HFF-Myc (cell line): ENCODE measurements at regions not wholly inside any gene's neighbourhood (a gene's known extent, or its start where the extent isn't known, plus 50 kb on each side); places are given as distances from the start of the nearest gene placed in this dataset.
"Not testable (repeated sequence)": the region's sequence is repeated elsewhere in the genome, so short reads cannot be mapped to it uniquely, and the experiment has no call there.

ENCODE experiments used
- DNase-seq: peaks from one replicate; pipeline ENCODE4 v3.0.0-alpha.2; 2011; ENCODE audit warnings: low read depth; ENCODE audit errors: extremely low read depth
- H3K4me3 ChIP-seq: replicated peaks from 2 replicates; pipeline ENCODE4 v1.5.1; 2011; ENCODE audit warnings: low read depth, mild to moderate bottlenecking, control low read depth, low read length
- TF ChIP-seq, protein P1 (sequence below): IDR thresholded peaks from 2 replicates; pipeline ENCODE4 v1.5.1; 2012; ENCODE audit warnings: mild to moderate bottlenecking, low read depth, low read length, control low read depth; ENCODE audit errors: missing control alignments

DNA sequence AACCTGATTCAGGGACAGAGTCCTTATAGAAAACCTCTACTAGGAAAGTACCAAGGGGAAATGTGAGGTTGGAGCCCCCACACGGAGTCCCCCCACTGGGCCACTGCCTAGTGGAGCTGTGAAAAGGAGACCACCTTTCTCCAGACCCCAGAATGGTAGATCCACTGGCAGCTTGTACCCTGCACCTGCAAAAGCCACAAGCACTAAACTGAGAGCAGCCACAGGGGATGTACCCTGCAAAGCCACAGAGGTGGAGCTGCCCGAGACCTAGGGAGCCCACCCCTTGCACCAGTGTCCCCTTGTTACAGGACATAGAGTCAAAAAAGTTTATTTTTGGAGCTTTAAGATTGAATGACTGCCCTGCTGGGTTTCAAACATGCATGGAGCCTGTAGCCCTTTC lies 87.2 kb upstream of the KCNMA1 start:
- TF ChIP-seq, protein P1, sequence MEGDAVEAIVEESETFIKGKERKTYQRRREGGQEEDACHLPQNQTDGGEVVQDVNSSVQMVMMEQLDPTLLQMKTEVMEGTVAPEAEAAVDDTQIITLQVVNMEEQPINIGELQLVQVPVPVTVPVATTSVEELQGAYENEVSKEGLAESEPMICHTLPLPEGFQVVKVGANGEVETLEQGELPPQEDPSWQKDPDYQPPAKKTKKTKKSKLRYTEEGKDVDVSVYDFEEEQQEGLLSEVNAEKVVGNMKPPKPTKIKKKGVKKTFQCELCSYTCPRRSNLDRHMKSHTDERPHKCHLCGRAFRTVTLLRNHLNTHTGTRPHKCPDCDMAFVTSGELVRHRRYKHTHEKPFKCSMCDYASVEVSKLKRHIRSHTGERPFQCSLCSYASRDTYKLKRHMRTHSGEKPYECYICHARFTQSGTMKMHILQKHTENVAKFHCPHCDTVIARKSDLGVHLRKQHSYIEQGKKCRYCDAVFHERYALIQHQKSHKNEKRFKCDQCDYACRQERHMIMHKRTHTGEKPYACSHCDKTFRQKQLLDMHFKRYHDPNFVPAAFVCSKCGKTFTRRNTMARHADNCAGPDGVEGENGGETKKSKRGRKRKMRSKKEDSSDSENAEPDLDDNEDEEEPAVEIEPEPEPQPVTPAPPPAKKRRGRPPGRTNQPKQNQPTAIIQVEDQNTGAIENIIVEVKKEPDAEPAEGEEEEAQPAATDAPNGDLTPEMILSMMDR: no peak
- no peak overlapping the region for H3K4me3 ChIP-seq
- no peak for DNase-seq

DNA sequence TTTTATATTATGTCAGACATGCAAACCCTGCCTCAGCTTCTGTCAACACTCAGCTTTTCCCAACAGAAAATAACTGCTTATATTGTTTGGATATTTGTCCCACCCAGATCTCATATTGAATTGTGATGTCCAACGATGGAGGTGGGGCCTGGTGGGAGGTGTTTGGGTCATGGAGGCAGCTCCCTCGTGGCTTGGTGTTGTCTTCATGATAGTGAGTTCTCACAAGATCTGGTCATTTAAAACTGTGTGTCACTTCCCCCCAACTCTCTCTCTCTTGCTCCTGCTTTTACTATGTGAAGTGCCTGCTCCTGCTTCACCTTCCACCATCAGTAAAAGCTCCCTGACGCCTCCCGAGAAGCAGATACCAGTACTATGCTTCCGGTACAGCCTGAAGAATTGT lies 85.8 kb upstream of the KCNMA1 start:
- no peak for DNase-seq
- H3K4me3 ChIP-seq: no peak overlapping the region
- TF ChIP-seq, protein P1: no peak

DNA sequence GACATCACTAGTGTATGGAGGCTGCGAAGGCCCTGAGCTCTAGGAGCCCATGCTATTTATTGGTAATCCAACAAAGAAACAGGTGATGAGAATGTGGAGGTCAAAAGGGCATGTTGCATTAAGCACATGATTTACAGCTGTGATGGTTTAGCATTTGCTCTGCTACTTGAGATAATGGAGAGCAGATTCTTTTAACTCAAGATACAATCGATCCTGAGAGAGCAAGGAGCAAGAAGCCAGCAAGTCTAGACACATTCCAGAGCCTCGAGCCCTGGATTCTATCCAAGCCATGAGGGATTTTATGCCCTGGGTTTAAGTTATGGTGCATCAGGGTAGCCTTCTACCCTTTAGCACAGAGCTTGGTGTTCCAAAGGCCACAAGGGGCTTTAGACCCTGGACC lies 85.3 kb upstream of the KCNMA1 start:
- not testable (repeated sequence) for H3K4me3 ChIP-seq
- DNase-seq: peak; percentile 57

DNA sequence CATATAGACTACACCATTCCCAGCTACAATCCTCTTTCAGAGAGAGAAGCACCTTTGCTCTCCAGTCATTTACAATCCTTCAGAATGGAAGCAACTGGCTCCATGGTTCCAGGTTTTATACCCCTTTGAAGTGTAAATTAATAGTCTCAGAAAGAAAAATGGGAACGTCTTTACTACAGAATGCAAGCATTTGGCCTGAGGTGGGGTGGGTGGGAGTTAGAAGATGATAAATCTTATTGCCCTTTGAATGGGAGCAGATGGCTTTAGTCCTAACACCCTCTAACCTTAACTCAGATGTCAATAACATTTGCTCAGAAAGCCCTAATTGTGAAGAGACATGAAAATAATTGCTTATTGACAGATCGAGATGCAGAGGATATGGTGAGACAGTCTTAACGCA lies 84.2 kb upstream of the KCNMA1 start:
- DNase-seq: no peak
- H3K4me3 ChIP-seq: no peak overlapping the region
- TF ChIP-seq, protein P1: no peak

DNA sequence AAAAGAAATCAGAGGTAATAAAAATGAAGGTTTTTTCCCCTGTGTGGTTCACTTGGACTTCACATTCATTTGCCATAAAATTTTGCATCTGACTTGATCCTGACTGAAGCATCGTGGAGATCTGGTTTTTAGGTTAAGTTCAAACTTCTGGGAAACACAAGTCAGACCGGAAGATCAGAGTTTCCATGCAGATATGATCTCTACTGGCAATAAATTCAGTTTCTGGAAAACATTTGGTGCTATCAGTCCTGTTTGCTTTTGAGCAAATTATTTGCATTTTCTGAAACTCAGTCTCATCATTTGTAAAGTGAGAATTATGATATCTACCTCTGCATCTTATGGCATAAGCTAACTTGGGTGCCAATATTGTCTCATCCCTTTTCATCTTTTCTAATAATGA lies 81.3 kb upstream of the KCNMA1 start:
- no peak overlapping the region for H3K4me3 ChIP-seq
- TF ChIP-seq, protein P1: no peak
- no peak for DNase-seq

DNA sequence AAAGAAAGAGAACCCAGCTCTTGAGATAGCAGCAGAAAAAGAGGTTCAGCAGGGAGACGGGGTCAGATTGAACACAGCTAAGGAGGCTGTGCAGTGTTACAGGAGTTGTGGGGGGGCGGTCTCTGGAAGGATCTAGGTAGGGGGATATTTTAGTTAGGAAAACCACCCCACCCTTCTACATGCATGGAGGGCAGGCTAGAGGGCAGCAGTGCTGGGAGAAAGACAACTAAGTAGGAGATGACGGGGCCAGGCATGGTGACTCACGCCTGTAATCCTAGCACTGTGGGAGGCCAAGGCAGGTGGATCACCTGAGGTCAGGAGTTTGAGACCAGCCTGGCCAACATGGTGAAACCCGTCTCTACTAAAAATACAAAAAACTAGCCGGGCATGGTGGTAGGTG lies 80.7 kb upstream of the KCNMA1 start:
- not testable (repeated sequence) for DNase-seq, H3K4me3 ChIP-seq

DNA sequence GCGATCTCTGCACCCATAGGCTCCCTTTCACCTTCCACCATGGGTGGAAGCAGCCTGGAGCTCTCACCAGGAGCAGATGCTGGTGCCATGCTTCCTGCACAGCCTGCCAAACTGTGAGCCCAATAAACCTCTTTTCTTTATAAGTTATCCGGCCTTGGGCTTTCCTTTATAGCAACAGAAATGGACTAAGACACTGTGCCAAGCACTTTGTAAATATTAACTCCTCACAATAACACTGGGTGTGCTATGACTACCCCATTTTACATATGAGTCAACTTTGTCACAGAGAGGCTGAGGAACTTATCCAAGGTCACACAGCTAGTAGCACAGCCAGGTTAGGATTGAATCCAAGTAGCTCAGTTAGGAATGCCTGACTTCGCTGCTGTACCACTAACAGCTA lies 79.7 kb upstream of the KCNMA1 start:
- no peak overlapping the region for H3K4me3 ChIP-seq
- no peak for DNase-seq
- TF ChIP-seq, protein P1: no peak

DNA sequence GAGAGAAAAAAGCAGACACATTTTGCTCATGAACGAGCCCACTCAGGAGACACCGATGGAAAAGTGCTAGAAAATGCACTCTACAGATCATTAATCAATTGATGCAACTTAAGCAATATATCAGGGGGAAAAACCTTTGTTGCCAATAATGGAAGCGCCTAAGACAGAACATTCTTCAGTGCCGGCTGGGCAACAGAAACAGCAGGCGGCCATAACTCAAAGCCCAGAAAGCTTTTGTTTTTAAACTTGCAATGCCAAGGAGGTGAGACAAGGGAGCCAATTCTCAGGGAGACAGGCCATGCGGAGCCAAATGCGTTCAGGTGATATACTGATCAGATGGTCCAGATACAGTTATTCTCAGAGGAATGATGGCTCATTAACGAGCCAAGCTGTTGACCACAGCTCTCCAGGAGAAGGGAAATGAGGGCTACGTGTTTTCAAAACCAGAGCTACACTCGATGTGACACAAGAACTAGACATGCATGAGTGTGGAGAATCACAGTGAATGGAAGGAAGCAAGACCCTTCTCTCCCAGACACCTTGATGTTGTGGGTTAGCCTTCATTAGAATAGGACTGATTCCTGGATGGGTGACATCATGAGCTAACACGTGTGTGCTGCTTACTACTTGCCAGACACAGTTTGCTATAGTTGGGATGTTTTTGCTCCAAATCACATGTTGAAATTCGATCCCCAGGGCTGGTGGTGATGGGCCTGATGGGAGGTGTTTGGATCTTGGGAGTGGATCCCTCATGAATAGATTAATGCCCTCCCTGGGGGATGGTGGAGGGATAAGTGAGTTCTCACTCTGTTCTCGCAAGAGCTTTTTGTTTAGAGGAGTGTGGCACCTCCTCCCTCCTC lies 79.1 kb upstream of the KCNMA1 start:
- no peak overlapping the region for H3K4me3 ChIP-seq
- TF ChIP-seq, protein P1: no peak
- DNase-seq: no peak
